ENCODE measurements at regions not wholly inside any gene's neighbourhood (a gene's known extent, or its start where the extent isn't known, plus 50 kb on each side); places are given as distances from the start of the nearest gene placed in this dataset.
"Not testable (repeated sequence)": the region's sequence is repeated elsewhere in the genome, so short reads cannot be mapped to it uniquely, and the experiment has no call there.

DNA sequence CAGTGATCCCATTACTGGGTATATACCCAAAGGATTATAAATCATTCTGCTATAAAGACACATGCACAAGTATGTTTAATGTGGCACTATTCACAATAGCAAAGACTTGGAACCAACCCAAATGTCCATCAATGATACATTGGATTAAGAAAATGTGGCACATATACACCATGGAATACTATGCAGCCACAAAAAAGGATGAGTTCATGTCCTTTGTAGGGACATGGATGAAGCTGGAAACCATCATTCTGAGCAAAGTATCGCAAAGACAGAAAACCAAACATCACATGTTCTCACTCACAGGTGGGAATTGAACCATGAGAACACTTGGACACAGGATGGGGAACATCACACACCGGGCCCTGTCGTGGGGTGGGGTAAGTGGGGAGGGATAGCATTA, 150.2 kb upstream of the PIK3R1 start:
- not testable (repeated sequence) for H2AFZ ChIP-seq (ENCODE audit: low read depth, low read length); H2BK12ac ChIP-seq (ENCODE audit: low read length in 2 of 2); H2AK5ac ChIP-seq (ENCODE audit: low read length, severe bottlenecking); H3K4me1 ChIP-seq (ENCODE audit: control insufficient read depth, insufficient read depth, low read depth, low read length); H3K27ac ChIP-seq (ENCODE audit: low read length, poor library complexity, severe bottlenecking); H3K27me3 ChIP-seq (ENCODE audit: control insufficient read depth in 1 of 2, insufficient read depth in 1 of 2, low read length in 2 of 2); DNase-seq; H3K4me2 ChIP-seq (ENCODE audit: low read length, poor library complexity, severe bottlenecking); H3K14ac ChIP-seq (ENCODE audit: low read length in 2 of 2); H4K91ac ChIP-seq (ENCODE audit: low read length); H3K9ac ChIP-seq (ENCODE audit: low read length); H3K36me3 ChIP-seq (ENCODE audit: control insufficient read depth in 1 of 2, insufficient read depth in 2 of 2, low read depth in 1 of 2, low read length in 2 of 2); H3K4me3 ChIP-seq (ENCODE audit: insufficient read depth in 1 of 2, low read depth in 1 of 2, low read length in 2 of 2); H4K8ac ChIP-seq (ENCODE audit: low read length); H2BK15ac ChIP-seq (ENCODE audit: low read depth, poor library complexity, severe bottlenecking); H3K9me3 ChIP-seq (ENCODE audit: control insufficient read depth, low read length); H3K23ac ChIP-seq (ENCODE audit: low read length in 2 of 2); H2BK5ac ChIP-seq (ENCODE audit: low read depth, low read length, poor library complexity, severe bottlenecking); H3K4ac ChIP-seq (ENCODE audit: low read depth in 1 of 2, low read length in 2 of 2); H3K79me1 ChIP-seq (replicated peaks; ENCODE audit: low read length, poor library complexity, severe bottlenecking); H3K18ac ChIP-seq (ENCODE audit: low read depth in 1 of 2, low read length in 2 of 2); H2BK120ac ChIP-seq (ENCODE audit: low read depth, low read length)
- 87% methylated on average over 3 of the region's 3 CpGs for WGBS

DNA sequence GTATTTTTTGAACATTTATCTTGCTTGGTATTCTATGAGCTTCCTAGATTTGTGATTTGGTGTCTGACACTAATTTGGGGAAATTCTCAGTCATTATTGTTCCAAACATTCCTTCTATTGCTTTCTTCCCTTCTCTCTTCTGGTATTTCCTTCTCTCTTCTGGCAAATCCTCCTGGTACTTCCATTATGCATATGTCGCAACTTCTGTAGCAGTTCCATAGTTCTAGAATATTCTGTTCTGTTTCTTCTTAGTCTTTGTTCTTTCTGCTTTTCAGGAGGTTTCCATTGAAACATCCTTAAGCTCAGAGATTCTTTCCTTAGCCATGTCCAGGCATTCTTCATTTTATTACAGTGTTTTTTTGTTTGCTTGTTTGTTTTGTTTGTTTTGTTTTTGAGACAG, 155.2 kb upstream of the PIK3R1 start:
- no peaks in the 10 kb centered on the region for H3K36me3 ChIP-seq (ENCODE audit: control insufficient read depth in 1 of 2, insufficient read depth in 2 of 2, low read depth in 1 of 2, low read length in 2 of 2)
- H3K4ac ChIP-seq (ENCODE audit: low read depth in 1 of 2, low read length in 2 of 2): no peak overlapping the region
- H2AFZ ChIP-seq (ENCODE audit: low read depth, low read length): no peak overlapping the region
- H3K14ac ChIP-seq (ENCODE audit: low read length in 2 of 2): no peak overlapping the region
- H3K4me1 ChIP-seq (ENCODE audit: control insufficient read depth, insufficient read depth, low read depth, low read length): no peaks in the 10 kb centered on the region
- no peak overlapping the region for H2AK5ac ChIP-seq (ENCODE audit: low read length, severe bottlenecking)
- H3K4me2 ChIP-seq (ENCODE audit: low read length, poor library complexity, severe bottlenecking): no peak overlapping the region
- no peak overlapping the region for H3K27ac ChIP-seq (ENCODE audit: low read length, poor library complexity, severe bottlenecking)
- H2BK5ac ChIP-seq (ENCODE audit: low read depth, low read length, poor library complexity, severe bottlenecking): no peak overlapping the region
- peaks cover 4% of the 10 kb centered on the region for H3K9me3 ChIP-seq (ENCODE audit: control insufficient read depth, low read length)
- H3K4me3 ChIP-seq (ENCODE audit: insufficient read depth in 1 of 2, low read depth in 1 of 2, low read length in 2 of 2): no peak overlapping the region
- H2BK120ac ChIP-seq (ENCODE audit: low read depth, low read length): no peak overlapping the region
- no peak overlapping the region for H4K91ac ChIP-seq (ENCODE audit: low read length)
- H3K27me3 ChIP-seq (ENCODE audit: control insufficient read depth in 1 of 2, insufficient read depth in 1 of 2, low read length in 2 of 2): no peaks in the 10 kb centered on the region
- no peak overlapping the region for H2BK15ac ChIP-seq (ENCODE audit: low read depth, poor library complexity, severe bottlenecking)
- H3K23ac ChIP-seq (ENCODE audit: low read length in 2 of 2): no peak overlapping the region
- H3K18ac ChIP-seq (ENCODE audit: low read depth in 1 of 2, low read length in 2 of 2): no peak overlapping the region
- H4K8ac ChIP-seq (ENCODE audit: low read length): no peak overlapping the region
- DNase-seq: no peak
- no peak overlapping the region for H2BK12ac ChIP-seq (ENCODE audit: low read length in 2 of 2)
- H3K9ac ChIP-seq (ENCODE audit: low read length): no peak overlapping the region
- no peaks in the 10 kb centered on the region for H3K79me1 ChIP-seq (replicated peaks; ENCODE audit: low read length, poor library complexity, severe bottlenecking)
- 89% methylated on average over 1 of the region's 1 CpG for whole genome bisulfite sequencing

GRCh38 chr5:68057191-68057590, 158.4 kb upstream of the PIK3R1 start:
- Histone ChIP-seq H4K8ac (ENCODE audit: low read length) (no peak overlapping the region), H3K27ac (ENCODE audit: low read length, poor library complexity, severe bottlenecking) (no peak overlapping the region), H2AFZ (ENCODE audit: low read depth, low read length) (no peak overlapping the region), H3K18ac (ENCODE audit: low read depth in 1 of 2, low read length in 2 of 2) (no peak overlapping the region), H3K9me3 (ENCODE audit: control insufficient read depth, low read length) (no peaks in the 10 kb centered on the region), H2BK15ac (ENCODE audit: low read depth, poor library complexity, severe bottlenecking) (no peak overlapping the region), H3K4me1 (ENCODE audit: control insufficient read depth, insufficient read depth, low read depth, low read length) (no peaks in the 10 kb centered on the region), H2AK5ac (ENCODE audit: low read length, severe bottlenecking) (no peak overlapping the region), H3K23ac (ENCODE audit: low read length in 2 of 2) (no peak overlapping the region), H2BK120ac (ENCODE audit: low read depth, low read length) (no peak overlapping the region), H3K4ac (ENCODE audit: low read depth in 1 of 2, low read length in 2 of 2) (no peak overlapping the region), H3K4me2 (ENCODE audit: low read length, poor library complexity, severe bottlenecking) (no peak overlapping the region), H3K79me1 (replicated peaks; ENCODE audit: low read length, poor library complexity, severe bottlenecking) (no peaks in the 10 kb centered on the region), H2BK12ac (ENCODE audit: low read length in 2 of 2) (no peak overlapping the region), H3K36me3 (ENCODE audit: control insufficient read depth in 1 of 2, insufficient read depth in 2 of 2, low read depth in 1 of 2, low read length in 2 of 2) (no peaks in the 10 kb centered on the region), H3K27me3 (ENCODE audit: control insufficient read depth in 1 of 2, insufficient read depth in 1 of 2, low read length in 2 of 2) (no peaks in the 10 kb centered on the region), H2BK5ac (ENCODE audit: low read depth, low read length, poor library complexity, severe bottlenecking) (no peak overlapping the region), H3K9ac (ENCODE audit: low read length) (no peak overlapping the region), H3K4me3 (ENCODE audit: insufficient read depth in 1 of 2, low read depth in 1 of 2, low read length in 2 of 2) (no peak overlapping the region), H4K91ac (ENCODE audit: low read length) (no peak overlapping the region), H3K14ac (ENCODE audit: low read length in 2 of 2) (no peak overlapping the region)
- no peak for DNase-seq
- WGBS: 100% methylated on average over 1 of the region's 4 CpGs

DNA sequence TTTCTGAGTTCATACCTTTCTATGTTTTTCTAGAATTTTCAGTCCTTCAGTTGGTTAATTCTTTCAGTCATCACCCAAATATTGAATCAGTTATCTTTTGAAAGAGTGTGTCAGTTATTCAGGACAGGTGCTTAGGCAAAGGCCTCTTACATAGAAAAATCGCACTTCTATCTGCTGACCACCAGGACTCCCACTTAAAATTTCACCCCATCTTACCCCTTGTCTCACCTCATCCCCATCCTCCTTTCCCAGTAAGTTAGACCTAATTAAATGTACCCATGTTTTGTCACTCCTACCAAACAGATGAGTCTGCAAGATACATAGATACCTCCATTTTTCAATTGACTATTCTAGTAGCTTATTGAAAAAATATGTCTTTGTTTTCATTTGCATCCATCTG, 159.9 kb upstream of the PIK3R1 start:
- Histone ChIP-seq H3K4me1 (ENCODE audit: control insufficient read depth, insufficient read depth, low read depth, low read length) (no peaks in the 10 kb centered on the region), H3K27me3 (ENCODE audit: control insufficient read depth in 1 of 2, insufficient read depth in 1 of 2, low read length in 2 of 2) (no peaks in the 10 kb centered on the region), H3K27ac (ENCODE audit: low read length, poor library complexity, severe bottlenecking) (no peak overlapping the region), H3K14ac (ENCODE audit: low read length in 2 of 2) (no peak overlapping the region), H2BK12ac (ENCODE audit: low read length in 2 of 2) (no peak overlapping the region), H4K91ac (ENCODE audit: low read length) (no peak overlapping the region), H3K36me3 (ENCODE audit: control insufficient read depth in 1 of 2, insufficient read depth in 2 of 2, low read depth in 1 of 2, low read length in 2 of 2) (no peaks in the 10 kb centered on the region), H2BK5ac (ENCODE audit: low read depth, low read length, poor library complexity, severe bottlenecking) (no peak overlapping the region), H3K9me3 (ENCODE audit: control insufficient read depth, low read length) (no peaks in the 10 kb centered on the region), H2AK5ac (ENCODE audit: low read length, severe bottlenecking) (no peak overlapping the region), H3K4me2 (ENCODE audit: low read length, poor library complexity, severe bottlenecking) (no peak overlapping the region), H3K23ac (ENCODE audit: low read length in 2 of 2) (no peak overlapping the region), H4K8ac (ENCODE audit: low read length) (no peak overlapping the region), H3K4ac (ENCODE audit: low read depth in 1 of 2, low read length in 2 of 2) (no peak overlapping the region), H2BK15ac (ENCODE audit: low read depth, poor library complexity, severe bottlenecking) (no peak overlapping the region), H2BK120ac (ENCODE audit: low read depth, low read length) (no peak overlapping the region), H3K79me1 (replicated peaks; ENCODE audit: low read length, poor library complexity, severe bottlenecking) (no peaks in the 10 kb centered on the region), H2AFZ (ENCODE audit: low read depth, low read length) (no peak overlapping the region), H3K9ac (ENCODE audit: low read length) (no peak overlapping the region), H3K4me3 (ENCODE audit: insufficient read depth in 1 of 2, low read depth in 1 of 2, low read length in 2 of 2) (no peak overlapping the region), H3K18ac (ENCODE audit: low read depth in 1 of 2, low read length in 2 of 2) (no peak overlapping the region)
- 84% methylated on average over 1 of the region's 1 CpG for WGBS
- DNase-seq: no peak
